Endothelial cell of umbilical vein (primary cell): ENCODE measurements at regions not wholly inside any gene's neighbourhood (a gene's known extent, or its start where the extent isn't known, plus 50 kb on each side); places are given as distances from the start of the nearest gene placed in this dataset.

ENCODE experiments used
- BruUV-seq: library from RNA; stranded (reverse); fragments of 400-500 nt; replicated peaks from 2 replicates; lab custom pipeline; 2021; lab: Mats Ljungman, UMichigan
- CTCF ChIA-PET: fragments of 300-600, 350-600 bp; sonication (Branson Sonifier 250); formaldehyde crosslinking; loops from one replicate; lab custom pipeline; 2021; ENCODE audit warnings: antibody characterized with exemption, inconsistent platforms; lab: Charles Lee
- POLR2A ChIA-PET: fragments of 300-600, 350-600 bp; sonication (Branson Sonifier 250); formaldehyde crosslinking; loops from one replicate; lab custom pipeline; 2021; ENCODE audit warnings: antibody characterized with exemption, inconsistent platforms; lab: Charles Lee
- DNase-seq: peaks from one replicate; pipeline ENCODE4 v3.0.0-alpha.2; 2011; ENCODE audit warnings: low read depth, low spot score
- FAIRE-seq: peaks from 2 replicates; lab custom pipeline; 2011; peaks lifted over from hg19 to GRCh38; lab: Jason Lieb, UNC
- H2AFZ ChIP-seq: 2 replicates; pipeline ENCODE4 v1.6.0; 2012; ENCODE audit warnings: low read depth, low read length, control low read depth, inconsistent platforms
- H3K27ac ChIP-seq: 2 replicates; pipeline ENCODE4 v1.5.1; 2011; ENCODE audit warnings: low read depth, mild to moderate bottlenecking, control low read depth, low read length, moderate library complexity; ENCODE audit not compliant: insufficient read depth
- H3K27me3 ChIP-seq, 2 experiments: 2 replicates each; pipeline versions ENCODE4 v1.6.0 to v1.6.1; 2011; ENCODE audit warnings: low read length in 2 of 2, mixed read lengths in 1 of 2; ENCODE audit not compliant: control insufficient read depth in 2 of 2, insufficient read depth in 2 of 2
- H3K36me3 ChIP-seq, 2 experiments: 2 replicates in 1 of 2; 3 replicates in 1 of 2; pipeline ENCODE4 v1.5.1; 2011; ENCODE audit warnings: low read length in 2 of 2, mild to moderate bottlenecking in 1 of 2, moderate library complexity in 1 of 2; ENCODE audit not compliant: control insufficient read depth in 2 of 2, insufficient read depth in 2 of 2; ENCODE audit errors: extremely low read depth in 1 of 2
- H3K4me1 ChIP-seq: 3 replicates; pipeline ENCODE4 v1.5.1; 2011; ENCODE audit warnings: mild to moderate bottlenecking, low read length; ENCODE audit not compliant: control insufficient read depth, insufficient read depth; ENCODE audit errors: extremely low read depth
- H3K4me2 ChIP-seq: 2 replicates; pipeline ENCODE4 v1.6.1; 2011; ENCODE audit warnings: low read length, control low read depth, mixed read lengths; ENCODE audit not compliant: insufficient read depth
- H3K4me3 ChIP-seq, 3 experiments: fragments of 200-600 bp in 1 of 3; sonication (generic), shearing (Covaris generic) in 1 of 3; replicated peaks in 1 of 3; 2 replicates each; pipeline ENCODE4 v1.5.1; 2011 to 2016; ENCODE audit warnings: control low read depth in 3 of 3, low read length in 3 of 3, mild to moderate bottlenecking in 2 of 3, inconsistent platforms in 1 of 3, low read depth in 1 of 3, moderate library complexity in 1 of 3; ENCODE audit not compliant: insufficient read depth in 1 of 3
- H3K79me2 ChIP-seq: 2 replicates; pipeline ENCODE4 v1.6.0; 2012; ENCODE audit warnings: low read length, inconsistent platforms; ENCODE audit not compliant: control insufficient read depth, insufficient read depth
- H3K9ac ChIP-seq: replicated peaks from 2 replicates; pipeline ENCODE3; 2011; ENCODE audit warnings: low read length, control low read depth; ENCODE audit not compliant: insufficient read depth; ENCODE audit errors: extremely low read depth
- H3K9me1 ChIP-seq: replicated peaks from 3 replicates; pipeline ENCODE4 v1.6.0; 2011; ENCODE audit warnings: mild to moderate bottlenecking, low read length; ENCODE audit not compliant: control insufficient read depth, insufficient read depth; ENCODE audit errors: extremely low read depth
- H3K9me3 ChIP-seq: replicated peaks from 2 replicates; pipeline ENCODE4 v1.5.1; 2012; ENCODE audit warnings: low read length, inconsistent platforms; ENCODE audit not compliant: control insufficient read depth, insufficient read depth
- H4K20me1 ChIP-seq: replicated peaks from 2 replicates; pipeline ENCODE3; 2011; ENCODE audit warnings: mild to moderate bottlenecking, low read length; ENCODE audit not compliant: control insufficient read depth, insufficient read depth; ENCODE audit errors: extremely low read depth
- EZH2 ChIP-seq: IDR thresholded peaks from 2 replicates; pipeline ENCODE4 v1.6.1; 2012; ENCODE audit warnings: borderline replicate concordance, low read depth, mild to moderate bottlenecking, moderate library complexity, low read length, inconsistent platforms; ENCODE audit not compliant: severe bottlenecking
- FOS ChIP-seq: IDR thresholded peaks from 2 replicates; pipeline ENCODE4 v1.6.1; 2011; ENCODE audit warnings: mild to moderate bottlenecking, low read length, moderate library complexity, borderline replicate concordance; ENCODE audit not compliant: insufficient read depth
- GATA2 ChIP-seq: IDR thresholded peaks from 2 replicates; pipeline ENCODE4 v1.7.0; 2011; ENCODE audit warnings: low read depth, mild to moderate bottlenecking, moderate library complexity, mixed read lengths, low read length; ENCODE audit not compliant: insufficient read length, insufficient read depth
- JUN ChIP-seq: IDR thresholded peaks from 2 replicates; pipeline ENCODE4 v1.6.1; 2011; ENCODE audit warnings: borderline replicate concordance, low read depth; ENCODE audit not compliant: insufficient read length, insufficient read depth
- POLR2A ChIP-seq: IDR thresholded peaks from 2 replicates; pipeline ENCODE4 v1.6.1; 2012; ENCODE audit warnings: low read depth, mild to moderate bottlenecking, control low read depth, low read length
- POLR2AphosphoS5 ChIP-seq: IDR thresholded peaks from 2 replicates; pipeline ENCODE4 v1.6.1; 2012; ENCODE audit warnings: low read depth, mild to moderate bottlenecking, control low read depth, low read length, moderate library complexity; ENCODE audit not compliant: insufficient read depth
- dilution Hi-C: fragments of 300-500 bp; cut with MboI; formaldehyde crosslinking; loops from one replicate; pipeline ENCODE4 v1.15.0; 2019; ENCODE audit warnings: low sequenced_read_pairs; ENCODE audit not compliant: extremely low pct_ligation_motif_present
- intact Hi-C: fragments of 100-400 bp; cut with micrococcal nuclease; formaldehyde crosslinking; loops from one replicate; pipeline ENCODE4 v1.10.0; 2022
- TF ChIP-seq, protein P1 (sequence below), 2 donors: IDR thresholded peaks; 1 replicate in 1 of 2; 2 replicates in 1 of 2; pipeline ENCODE4 v1.5.1; 2011; ENCODE audit warnings: low read length in 2 of 2, mild to moderate bottlenecking in 2 of 2, moderate library complexity in 2 of 2, control low read depth in 1 of 2, inconsistent platforms in 1 of 2, low read depth in 1 of 2; ENCODE audit not compliant: insufficient read depth in 1 of 2; ENCODE audit errors: extremely low read depth in 1 of 2
- TF ChIP-seq, protein P2 (sequence below): IDR thresholded peaks from 2 replicates; pipeline ENCODE4 v1.6.1; 2011; ENCODE audit not compliant: insufficient read depth, insufficient read length

DNA sequence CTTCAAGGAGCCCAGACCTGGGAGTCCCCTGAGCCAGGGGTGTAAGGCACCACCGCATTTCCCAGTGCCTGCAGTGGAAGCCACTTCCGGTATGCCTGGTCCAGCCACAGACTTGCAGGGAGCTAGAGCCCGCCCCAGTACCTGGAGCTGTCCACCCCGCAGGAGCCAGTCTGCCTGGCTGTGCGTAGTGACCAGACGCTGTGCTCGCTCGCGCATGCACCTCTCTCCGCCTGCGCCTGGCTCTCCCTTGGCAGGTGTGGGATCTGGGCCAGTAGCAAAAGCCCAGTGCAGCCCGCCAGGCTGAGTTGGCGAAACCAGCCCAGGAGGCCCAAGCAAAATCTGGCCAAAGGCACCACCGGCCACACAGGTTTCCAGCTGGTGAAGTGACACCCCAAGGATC is 973.7 kb upstream of the AGA start:
- no TSS peak for BruUV-seq

DNA sequence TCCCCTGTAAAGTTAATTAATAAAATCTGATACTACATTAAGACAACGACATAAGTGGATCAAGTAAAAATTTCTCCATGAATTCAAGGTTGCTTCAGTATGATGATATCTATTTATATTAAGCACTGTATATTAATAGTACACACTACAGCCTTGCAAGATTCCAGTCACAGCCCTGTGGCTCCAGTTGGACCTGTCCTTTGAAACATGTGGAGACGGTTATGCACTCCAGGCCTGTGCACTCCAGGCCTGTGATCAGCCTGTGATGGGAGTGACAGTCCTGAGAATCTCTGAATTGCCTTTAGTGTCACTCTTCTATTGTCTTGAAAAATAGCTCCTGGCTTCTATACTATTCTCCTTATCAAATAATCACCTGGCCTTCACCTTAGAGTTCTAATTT is 981.1 kb upstream of the AGA start:
- no peak overlapping the region for H3K4me3 ChIP-seq
- no TSS peak for BruUV-seq
- no peaks in the 10 kb centered on the region for H3K36me3 ChIP-seq
- FAIRE-seq (no peak), DNase-seq (no peak)
- H3K9ac ChIP-seq: no peak overlapping the region
- CTCF ChIA-PET: no interaction called here
- no peaks in the 10 kb centered on the region for H3K79me2 ChIP-seq
- H3K27ac ChIP-seq: no peak overlapping the region
- H3K4me1 ChIP-seq: no peaks in the 10 kb centered on the region
- no peaks in the 10 kb centered on the region for H3K9me1 ChIP-seq
- dilution Hi-C loops (no loop called here), intact Hi-C loops (no loop called here)
- H3K4me2 ChIP-seq: no peak overlapping the region
- POLR2A ChIA-PET: no interaction called here
- TF ChIP-seq, protein P1, sequence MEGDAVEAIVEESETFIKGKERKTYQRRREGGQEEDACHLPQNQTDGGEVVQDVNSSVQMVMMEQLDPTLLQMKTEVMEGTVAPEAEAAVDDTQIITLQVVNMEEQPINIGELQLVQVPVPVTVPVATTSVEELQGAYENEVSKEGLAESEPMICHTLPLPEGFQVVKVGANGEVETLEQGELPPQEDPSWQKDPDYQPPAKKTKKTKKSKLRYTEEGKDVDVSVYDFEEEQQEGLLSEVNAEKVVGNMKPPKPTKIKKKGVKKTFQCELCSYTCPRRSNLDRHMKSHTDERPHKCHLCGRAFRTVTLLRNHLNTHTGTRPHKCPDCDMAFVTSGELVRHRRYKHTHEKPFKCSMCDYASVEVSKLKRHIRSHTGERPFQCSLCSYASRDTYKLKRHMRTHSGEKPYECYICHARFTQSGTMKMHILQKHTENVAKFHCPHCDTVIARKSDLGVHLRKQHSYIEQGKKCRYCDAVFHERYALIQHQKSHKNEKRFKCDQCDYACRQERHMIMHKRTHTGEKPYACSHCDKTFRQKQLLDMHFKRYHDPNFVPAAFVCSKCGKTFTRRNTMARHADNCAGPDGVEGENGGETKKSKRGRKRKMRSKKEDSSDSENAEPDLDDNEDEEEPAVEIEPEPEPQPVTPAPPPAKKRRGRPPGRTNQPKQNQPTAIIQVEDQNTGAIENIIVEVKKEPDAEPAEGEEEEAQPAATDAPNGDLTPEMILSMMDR (IDR thresholded peaks at IDR 0.05; ENCODE audit: extremely low read depth in 1 of 2, insufficient read depth in 1 of 2, low read depth in 1 of 2, low read length in 2 of 2): no peak
- TF ChIP-seq POLR2A (no peak), GATA2 (no peak), FOS (no peak), EZH2 (no peak), JUN (no peak)
- TF ChIP-seq, protein P2, sequence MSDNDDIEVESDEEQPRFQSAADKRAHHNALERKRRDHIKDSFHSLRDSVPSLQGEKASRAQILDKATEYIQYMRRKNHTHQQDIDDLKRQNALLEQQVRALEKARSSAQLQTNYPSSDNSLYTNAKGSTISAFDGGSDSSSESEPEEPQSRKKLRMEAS: no peak
- H3K27me3 ChIP-seq: no peaks in the 10 kb centered on the region
- H4K20me1 ChIP-seq: no peaks in the 10 kb centered on the region
- H3K9me3 ChIP-seq: peaks cover 5% of the 10 kb centered on the region
- no peak overlapping the region for H2AFZ ChIP-seq

More for the DNA sequence above, 973.7 kb upstream of the AGA start:
- no peaks in the 10 kb centered on the region for H3K9me1 ChIP-seq
- no peaks in the 10 kb centered on the region for H3K9me3 ChIP-seq
- TF ChIP-seq FOS (no peak), POLR2AphosphoS5 (no peak)
- ChIA-PET CTCF (no interaction called here), POLR2A (no interaction called here)
- H3K27me3 ChIP-seq: no peaks in the 10 kb centered on the region
- no peak overlapping the region for H3K9ac ChIP-seq
- no peak overlapping the region for H3K4me3 ChIP-seq
- no peak overlapping the region for H3K27ac ChIP-seq
- DNase-seq (no peak), FAIRE-seq (no peak)
- H3K4me2 ChIP-seq: no peak overlapping the region
- H4K20me1 ChIP-seq: no peaks in the 10 kb centered on the region
- no peaks in the 10 kb centered on the region for H3K36me3 ChIP-seq
- intact Hi-C loops: no loop called here
- H2AFZ ChIP-seq: no peak overlapping the region
- H3K79me2 ChIP-seq: no peaks in the 10 kb centered on the region
- H3K4me1 ChIP-seq: no peaks in the 10 kb centered on the region
- dilution Hi-C loops: no loop called here
